ENCODE measurements at regions not wholly inside any gene's neighbourhood (a gene's known extent, or its start where the extent isn't known, plus 50 kb on each side); places are given as distances from the start of the nearest gene placed in this dataset.

DNA sequence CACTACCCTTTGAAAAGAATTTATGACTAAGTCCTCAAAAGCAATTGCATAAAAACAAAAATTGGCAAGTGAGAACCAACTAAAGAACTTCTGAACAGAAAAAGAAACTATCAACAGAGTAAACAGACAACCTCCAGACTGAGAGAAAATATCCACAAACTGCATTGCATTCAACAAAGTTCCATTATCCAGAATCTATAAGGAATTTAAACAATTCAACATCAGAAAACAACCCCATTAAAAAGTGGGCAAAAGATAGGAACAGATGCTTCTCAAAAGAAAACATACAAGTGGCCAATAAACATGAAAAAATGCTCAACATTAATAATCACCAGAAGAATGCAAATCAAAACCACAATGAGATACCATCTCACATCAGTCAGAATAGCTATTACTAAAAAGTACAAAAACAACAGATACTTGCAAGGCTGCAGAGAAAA is 130.2 kb downstream of the GASK1B start:
- TF ChIP-seq, protein P1, sequence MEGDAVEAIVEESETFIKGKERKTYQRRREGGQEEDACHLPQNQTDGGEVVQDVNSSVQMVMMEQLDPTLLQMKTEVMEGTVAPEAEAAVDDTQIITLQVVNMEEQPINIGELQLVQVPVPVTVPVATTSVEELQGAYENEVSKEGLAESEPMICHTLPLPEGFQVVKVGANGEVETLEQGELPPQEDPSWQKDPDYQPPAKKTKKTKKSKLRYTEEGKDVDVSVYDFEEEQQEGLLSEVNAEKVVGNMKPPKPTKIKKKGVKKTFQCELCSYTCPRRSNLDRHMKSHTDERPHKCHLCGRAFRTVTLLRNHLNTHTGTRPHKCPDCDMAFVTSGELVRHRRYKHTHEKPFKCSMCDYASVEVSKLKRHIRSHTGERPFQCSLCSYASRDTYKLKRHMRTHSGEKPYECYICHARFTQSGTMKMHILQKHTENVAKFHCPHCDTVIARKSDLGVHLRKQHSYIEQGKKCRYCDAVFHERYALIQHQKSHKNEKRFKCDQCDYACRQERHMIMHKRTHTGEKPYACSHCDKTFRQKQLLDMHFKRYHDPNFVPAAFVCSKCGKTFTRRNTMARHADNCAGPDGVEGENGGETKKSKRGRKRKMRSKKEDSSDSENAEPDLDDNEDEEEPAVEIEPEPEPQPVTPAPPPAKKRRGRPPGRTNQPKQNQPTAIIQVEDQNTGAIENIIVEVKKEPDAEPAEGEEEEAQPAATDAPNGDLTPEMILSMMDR (IDR thresholded peaks at IDR 0.05; ENCODE audit: insufficient read depth, low read length, poor library complexity, severe bottlenecking) = no peak
- TF ChIP-seq EZH2phosphoT487 (conservative IDR thresholded peaks at IDR 0.05; ENCODE audit: low read length) = no peak

All from SU-DHL-6 (cell line).